Left ventricle myocardium inferior (tissue), 1 donor: ENCODE measurements at regions not wholly inside any gene's neighbourhood (a gene's known extent, or its start where the extent isn't known, plus 50 kb on each side); places are given as distances from the start of the nearest gene placed in this dataset.
"Not testable (repeated sequence)": the region's sequence is repeated elsewhere in the genome, so short reads cannot be mapped to it uniquely, and the experiment has no call there.

Source experiments
- DNase-seq: peaks from one replicate; pipeline ENCODE4 v3.0.0-alpha.2; 2020
- H3K27ac ChIP-seq: fragments of 200-600 bp; replicated peaks from 2 replicates; pipeline ENCODE4 v1.8.0; 2021
- H3K27me3 ChIP-seq: fragments of 200-600 bp; 2 replicates; pipeline ENCODE4 v1.8.0; 2021; ENCODE audit warnings: low read depth
- H3K36me3 ChIP-seq: fragments of 200-600 bp; 2 replicates; pipeline ENCODE4 v1.8.0; 2021
- H3K4me1 ChIP-seq: fragments of 200-600 bp; 2 replicates; pipeline ENCODE4 v1.8.0; 2021
- H3K4me3 ChIP-seq: fragments of 200-600 bp; 2 replicates; pipeline ENCODE4 v1.8.0; 2021; ENCODE audit warnings: mild to moderate bottlenecking, moderate library complexity
- H3K9me3 ChIP-seq: fragments of 200-600 bp; replicated peaks from 2 replicates; pipeline ENCODE4 v1.8.0; 2021
- intact Hi-C: fragments of 100-400 bp; cut with micrococcal nuclease; formaldehyde crosslinking; loops from one replicate; pipeline ENCODE4 v1.11.0; 2022
- TF ChIP-seq, protein P1 (sequence below): fragments of 200-600 bp; IDR thresholded peaks from 2 replicates; pipeline ENCODE4 v1.8.0; 2021; ENCODE audit warnings: antibody characterized with exemption, mild to moderate bottlenecking, borderline replicate concordance
- donor health status: DM: no; HTN: yes; CAD: no; lungs with severe emphysema.

DNA sequence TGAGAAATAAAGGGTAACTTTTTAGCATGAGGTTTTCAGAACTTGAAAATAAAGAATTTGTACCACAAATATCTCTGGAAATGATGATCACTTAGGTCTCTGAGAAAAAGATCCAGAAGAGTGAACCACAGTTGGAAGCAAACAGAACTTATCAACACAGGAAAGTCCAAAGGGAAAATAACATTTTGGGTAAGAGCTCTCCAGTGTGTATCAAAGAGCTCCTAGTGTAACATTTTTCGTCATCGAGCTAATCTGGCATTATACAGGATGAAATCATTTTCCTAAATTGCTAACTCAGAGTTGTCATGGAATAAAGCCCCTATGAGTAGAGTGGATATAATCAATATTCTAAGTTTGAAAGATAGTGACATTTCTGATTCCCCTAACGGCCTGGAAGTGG is 104.0 kb downstream of the LMO4 start:
- peak overlapping the region; percentile 55 for H3K27ac ChIP-seq
- DNase-seq, result no peak
- TF ChIP-seq, protein P1, sequence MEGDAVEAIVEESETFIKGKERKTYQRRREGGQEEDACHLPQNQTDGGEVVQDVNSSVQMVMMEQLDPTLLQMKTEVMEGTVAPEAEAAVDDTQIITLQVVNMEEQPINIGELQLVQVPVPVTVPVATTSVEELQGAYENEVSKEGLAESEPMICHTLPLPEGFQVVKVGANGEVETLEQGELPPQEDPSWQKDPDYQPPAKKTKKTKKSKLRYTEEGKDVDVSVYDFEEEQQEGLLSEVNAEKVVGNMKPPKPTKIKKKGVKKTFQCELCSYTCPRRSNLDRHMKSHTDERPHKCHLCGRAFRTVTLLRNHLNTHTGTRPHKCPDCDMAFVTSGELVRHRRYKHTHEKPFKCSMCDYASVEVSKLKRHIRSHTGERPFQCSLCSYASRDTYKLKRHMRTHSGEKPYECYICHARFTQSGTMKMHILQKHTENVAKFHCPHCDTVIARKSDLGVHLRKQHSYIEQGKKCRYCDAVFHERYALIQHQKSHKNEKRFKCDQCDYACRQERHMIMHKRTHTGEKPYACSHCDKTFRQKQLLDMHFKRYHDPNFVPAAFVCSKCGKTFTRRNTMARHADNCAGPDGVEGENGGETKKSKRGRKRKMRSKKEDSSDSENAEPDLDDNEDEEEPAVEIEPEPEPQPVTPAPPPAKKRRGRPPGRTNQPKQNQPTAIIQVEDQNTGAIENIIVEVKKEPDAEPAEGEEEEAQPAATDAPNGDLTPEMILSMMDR, result no peak
- H3K4me1 ChIP-seq, result peaks cover 36% of the 10 kb centered on the region
- H3K27me3 ChIP-seq, result no peaks in the 10 kb centered on the region
- no peak overlapping the region for H3K4me3 ChIP-seq
- intact Hi-C loops, result no loop called here
- H3K9me3 ChIP-seq, result no peaks in the 10 kb centered on the region
- H3K36me3 ChIP-seq, result no peaks in the 10 kb centered on the region

DNA sequence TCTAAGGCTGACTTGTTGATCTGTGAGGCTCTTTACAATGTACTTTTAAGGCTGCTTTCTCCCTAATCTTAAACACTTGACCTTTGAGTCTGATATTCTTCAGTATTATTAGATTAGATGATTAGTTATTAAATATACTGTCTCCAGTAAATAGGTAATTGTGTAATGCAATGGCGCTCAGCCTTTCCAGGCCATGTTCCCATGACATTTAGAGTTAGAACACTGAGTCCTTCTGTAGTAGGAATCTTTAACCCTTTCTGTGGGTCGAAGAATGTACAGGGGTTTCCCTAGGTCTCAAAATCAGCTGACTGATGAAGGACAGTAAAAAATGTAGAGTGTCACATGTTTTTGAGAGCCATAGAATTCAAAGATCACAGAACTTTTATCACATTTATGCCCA is 104.4 kb downstream of the LMO4 start:
- peak overlapping the region; percentile 55 for H3K27ac ChIP-seq
- H3K27me3 ChIP-seq, H3K36me3 ChIP-seq, DNase-seq, H3K4me3 ChIP-seq, intact Hi-C loops, H3K9me3 ChIP-seq: not testable (repeated sequence)
- H3K4me1 ChIP-seq, result peaks cover 36% of the 10 kb centered on the region

DNA sequence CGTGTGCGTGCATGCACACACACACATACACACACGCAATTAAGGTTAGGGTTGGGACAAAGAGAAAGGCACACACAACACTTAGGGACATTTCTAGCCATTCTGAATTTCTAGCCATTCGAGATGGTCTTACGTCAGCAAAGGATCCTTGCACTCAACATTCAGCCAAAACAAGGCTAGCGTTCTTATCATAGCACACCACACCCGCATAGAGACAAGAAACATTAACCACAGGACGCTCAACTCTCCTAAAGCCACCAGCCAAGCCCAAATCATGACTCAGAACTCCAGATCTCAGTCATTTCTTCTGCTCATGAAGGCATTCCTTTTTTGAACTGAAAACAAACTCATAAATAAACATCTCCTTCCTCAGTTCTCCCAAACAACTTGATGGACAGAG is 106.8 kb downstream of the LMO4 start:
- Histone ChIP-seq H3K27ac (peak overlapping the region; percentile 67), H3K4me1 (peaks cover 36% of the 10 kb centered on the region), H3K27me3 (no peaks in the 10 kb centered on the region), H3K36me3 (no peaks in the 10 kb centered on the region), H3K9me3 (no peaks in the 10 kb centered on the region), H3K4me3 (no peak overlapping the region)
- no peak for DNase-seq
- TF ChIP-seq, protein P1, result no peak
- intact Hi-C loops, result no loop called here

DNA sequence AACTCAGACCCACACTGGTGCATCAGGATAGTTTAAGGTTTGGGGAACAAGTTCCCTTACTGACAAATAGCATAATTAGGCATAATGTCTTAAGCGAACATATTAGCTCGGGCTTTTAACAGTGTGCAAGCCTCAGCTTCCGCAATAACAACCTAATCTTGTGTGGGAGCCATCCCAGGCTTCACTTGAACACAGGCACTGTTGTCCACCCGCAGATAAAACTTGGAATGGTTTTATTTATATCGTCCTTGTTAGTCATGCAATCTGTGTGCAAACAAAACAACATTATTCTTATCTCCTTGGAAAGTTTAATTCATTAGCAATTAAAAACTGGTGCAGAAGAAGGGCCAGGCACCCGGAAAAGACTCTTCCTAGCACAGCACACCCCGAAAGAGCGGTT is 107.4 kb downstream of the LMO4 start:
- intact Hi-C loops, H3K9me3 ChIP-seq, H3K27me3 ChIP-seq, DNase-seq, H3K36me3 ChIP-seq: not testable (repeated sequence)
- Histone ChIP-seq H3K4me3 (peak overlapping the region; percentile 22), H3K4me1 (peaks cover 36% of the 10 kb centered on the region), H3K27ac (peak overlapping the region; percentile 67)

DNA sequence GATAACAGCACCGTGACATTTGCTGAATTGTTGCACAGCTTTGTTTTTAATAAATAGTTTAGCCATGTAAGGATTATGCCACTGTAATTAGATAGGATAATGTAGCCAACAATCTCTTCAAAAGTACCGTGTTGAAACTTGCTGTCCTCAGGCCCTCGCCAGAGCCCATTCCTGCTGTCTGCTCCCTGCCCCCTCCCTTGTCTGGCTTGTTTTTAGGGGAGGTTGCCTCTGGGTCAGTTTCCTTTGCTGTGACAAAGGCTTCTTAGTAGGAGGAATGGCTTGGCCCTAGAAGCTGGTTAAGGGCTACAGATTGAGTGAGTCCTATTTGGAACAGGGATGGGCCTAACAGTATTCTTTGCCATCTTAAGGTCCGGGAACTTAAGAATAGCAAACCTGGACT is 107.9 kb downstream of the LMO4 start:
- TF ChIP-seq, protein P1, result no peak
- no peaks in the 10 kb centered on the region for H3K27me3 ChIP-seq
- intact Hi-C loops, result no loop called here
- H3K4me1 ChIP-seq, result peaks cover 36% of the 10 kb centered on the region
- DNase-seq, result peak; percentile 39
- no peaks in the 10 kb centered on the region for H3K36me3 ChIP-seq
- no peaks in the 10 kb centered on the region for H3K9me3 ChIP-seq
- peak overlapping the region; percentile 22 for H3K4me3 ChIP-seq
- peak overlapping the region; percentile 67 for H3K27ac ChIP-seq

DNA sequence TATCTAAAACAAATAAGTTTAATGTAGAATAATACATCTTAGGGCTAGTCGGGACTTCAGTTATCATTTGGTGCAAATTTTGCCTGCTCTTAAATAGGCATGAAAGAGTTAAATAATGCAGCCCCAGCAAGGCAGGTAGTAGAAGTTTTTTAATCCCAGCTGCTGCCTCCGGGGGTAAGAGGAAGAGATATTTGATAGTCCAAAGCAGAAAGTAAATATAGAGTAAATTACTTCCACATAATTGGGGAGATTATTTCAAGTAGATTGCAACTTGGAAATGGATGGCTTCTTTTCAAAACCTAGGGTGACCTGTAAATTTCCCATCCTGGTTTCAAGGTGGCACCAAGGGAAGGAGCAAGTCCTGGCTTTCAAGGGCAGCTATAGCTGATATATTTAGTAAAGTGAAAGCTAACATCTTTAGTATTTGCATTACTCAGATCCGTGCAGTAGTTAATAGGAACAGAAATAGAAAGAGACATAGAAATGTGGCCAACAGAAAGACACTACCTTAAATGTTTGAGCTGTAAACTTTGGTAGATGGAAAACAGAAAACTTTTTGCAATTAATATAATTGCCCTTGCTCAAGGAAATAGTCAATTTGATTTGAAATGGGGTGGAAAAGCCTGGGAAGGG is 109.1 kb downstream of the LMO4 start:
- DNase-seq, result no peak
- Histone ChIP-seq H3K27me3 (no peaks in the 10 kb centered on the region), H3K36me3 (no peaks in the 10 kb centered on the region), H3K27ac (no peak overlapping the region), H3K9me3 (no peaks in the 10 kb centered on the region), H3K4me3 (no peak overlapping the region), H3K4me1 (peaks cover 30% of the 10 kb centered on the region)
- intact Hi-C loops, result no loop called here
- TF ChIP-seq, protein P1, result no peak

DNA sequence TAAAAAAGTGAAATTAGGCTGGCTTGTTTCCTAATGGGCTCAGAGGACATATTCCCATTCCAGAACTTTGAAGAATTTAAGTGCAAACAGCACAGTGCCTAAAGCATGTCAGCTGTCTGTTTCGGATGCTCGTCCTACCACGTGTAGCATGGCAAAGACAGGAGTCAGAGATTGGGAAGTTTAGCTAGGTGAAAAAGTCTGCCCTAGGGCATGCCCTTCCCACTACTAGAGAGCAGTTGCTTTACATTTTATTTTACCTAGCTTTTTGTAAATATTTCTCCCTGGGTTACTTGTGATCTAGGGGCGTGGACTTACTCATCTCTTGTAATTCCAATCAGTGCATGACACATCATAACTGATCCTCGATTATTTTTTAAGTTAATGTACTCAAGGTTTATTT is 111.1 kb downstream of the LMO4 start:
- H3K27me3 ChIP-seq, result no peaks in the 10 kb centered on the region
- H3K9me3 ChIP-seq, result no peaks in the 10 kb centered on the region
- TF ChIP-seq, protein P1, result no peak
- intact Hi-C loops, result no loop called here
- H3K4me1 ChIP-seq, result peaks cover 21% of the 10 kb centered on the region
- DNase-seq, result no peak
- no peaks in the 10 kb centered on the region for H3K36me3 ChIP-seq
- H3K4me3 ChIP-seq, result no peak overlapping the region
- H3K27ac ChIP-seq, result no peak overlapping the region
